Mucosa of descending colon (tissue), 3 donors: ENCODE measurements at regions not wholly inside any gene's neighbourhood (a gene's known extent, or its start where the extent isn't known, plus 50 kb on each side); places are given as distances from the start of the nearest gene placed in this dataset.
"Not testable (repeated sequence)": the region's sequence is repeated elsewhere in the genome, so short reads cannot be mapped to it uniquely, and the experiment has no call there.

Experiments used
- ATAC-seq: fragments of 200-7000 bp; cut with Tn5 transposase; one replicate; pipeline ENCODE4 v1.9.1; 2020; ENCODE audit warnings: mild to moderate bottlenecking, moderate library complexity
- DNase-seq, 3 donors: peaks; one replicate each; pipeline ENCODE4 v3.0.0-alpha.2; 2020
- H3K36me3 ChIP-seq: fragments of 200-600 bp; one replicate; pipeline ENCODE4 v1.8.0; 2021; ENCODE audit warnings: low read depth, mild to moderate bottlenecking
- H3K4me1 ChIP-seq: fragments of 200-600 bp; one replicate; pipeline ENCODE4 v1.8.0; 2021; ENCODE audit warnings: low read depth, mild to moderate bottlenecking
- H3K4me3 ChIP-seq: fragments of 200-600 bp; one replicate; pipeline ENCODE4 v1.8.0; 2021; ENCODE audit warnings: mild to moderate bottlenecking
- H3K9me3 ChIP-seq: fragments of 200-600 bp; one replicate; pipeline ENCODE4 v1.8.0; 2021; ENCODE audit warnings: mild to moderate bottlenecking
- CTCF ChIP-seq: fragments of 200-600 bp; IDR thresholded peaks from one replicate; pipeline ENCODE4 v1.8.0; 2022; ENCODE audit warnings: antibody characterized with exemption, mild to moderate bottlenecking
- intact Hi-C, 2 donors: fragments of 100-400 bp; cut with DNase I in 1 of 2; cut with micrococcal nuclease in 1 of 2; formaldehyde crosslinking; loops; one replicate each; pipeline versions ENCODE4 v1.11.0 to v1.11.1; 2022; cut with DNase I, micrococcal nuclease
- donor health status: DM: no; HTN: no; CAD: no; lungs with moderate emphysema.
- donor health status: DM: no; HTN: no; CAD: no.
- donor health status: DM: no; HTN: yes; CAD: no.

- no peak for ATAC-seq
- intact Hi-C loops = no loop called here
- DNase-seq = no peak
- Histone ChIP-seq H3K36me3 (no peaks in the 10 kb centered on the region), H3K9me3 (no peaks in the 10 kb centered on the region), H3K4me1 (no peaks in the 10 kb centered on the region), H3K4me3 (no peak overlapping the region)
- no peak for TF ChIP-seq CTCF
These were observed 249.2 kb upstream of the FIGN start for GRCh38 chr2:163984986-163985385.

- Histone ChIP-seq H3K4me1 (no peaks in the 10 kb centered on the region), H3K4me3 (no peak overlapping the region), H3K36me3 (no peaks in the 10 kb centered on the region), H3K9me3 (no peaks in the 10 kb centered on the region)
- intact Hi-C loops = no loop called here
- no peak for TF ChIP-seq CTCF
- DNase-seq = no peak
- ATAC-seq = no peak
These were observed 248.1 kb upstream of the FIGN start for GRCh38 chr2:163983911-163984310.

GRCh38 chr2:163982938-163983337 is 247.1 kb upstream of the FIGN start:
- Histone ChIP-seq H3K4me3 (no peak overlapping the region), H3K9me3 (no peaks in the 10 kb centered on the region), H3K36me3 (no peaks in the 10 kb centered on the region), H3K4me1 (no peaks in the 10 kb centered on the region)
- ATAC-seq (no peak), DNase-seq (no peak)
- no peak for TF ChIP-seq CTCF
- intact Hi-C loops = no loop called here

GRCh38 chr2:163974766-163975165 is 239.0 kb upstream of the FIGN start:
- no peak for TF ChIP-seq CTCF
- intact Hi-C loops = no loop called here
- H3K4me1 ChIP-seq = no peaks in the 10 kb centered on the region
- no peaks in the 10 kb centered on the region for H3K36me3 ChIP-seq
- ATAC-seq (no peak), DNase-seq (no peak)
- H3K9me3 ChIP-seq = no peaks in the 10 kb centered on the region
- H3K4me3 ChIP-seq = no peak overlapping the region

GRCh38 chr2:163970058-163970813 is 234.4 kb upstream of the FIGN start:
- intact Hi-C loops = no loop called here
- no peak for DNase-seq
- H3K9me3 ChIP-seq = no peaks in the 10 kb centered on the region
- H3K36me3 ChIP-seq = no peaks in the 10 kb centered on the region
- H3K4me1 ChIP-seq = no peaks in the 10 kb centered on the region
- TF ChIP-seq CTCF = no peak
- no peak for ATAC-seq
- H3K4me3 ChIP-seq = no peak overlapping the region

GRCh38 chr2:163964278-163964677 is 228.5 kb upstream of the FIGN start:
- H3K4me3 ChIP-seq, H3K9me3 ChIP-seq, ATAC-seq, intact Hi-C loops, DNase-seq, H3K4me1 ChIP-seq, H3K36me3 ChIP-seq: not testable (repeated sequence)
